GM18508 (cell line): ENCODE measurements at regions not wholly inside any gene's neighbourhood (a gene's known extent, or its start where the extent isn't known, plus 50 kb on each side); places are given as distances from the start of the nearest gene placed in this dataset.

Experiments used
- ATAC-seq: cut with Tn5 transposase; IDR thresholded peaks from one replicate; pipeline ENCODE4 v1.9.1; 2021; ENCODE audit warnings: moderate number of reproducible peaks; ENCODE audit not compliant: insufficient read depth, unreplicated experiment

- no peak for ATAC-seq
Measured at GRCh38 chr12:25743679-25744215, 190.7 kb upstream of the LMNTD1 start.

GRCh38 chr12:25744313-25744712 is 191.2 kb upstream of the LMNTD1 start:
- no peak for ATAC-seq

- no peak for ATAC-seq
Measured at GRCh38 chr12:25745281-25745680, 192.2 kb upstream of the LMNTD1 start.

GRCh38 chr12:25746131-25746530 is 193.0 kb upstream of the LMNTD1 start:
- ATAC-seq = no peak

GRCh38 chr12:25752710-25753309 is 199.7 kb upstream of the LMNTD1 start:
- no peak for ATAC-seq

- ATAC-seq = no peak
Measured at GRCh38 chr12:25755136-25755970, 202.3 kb upstream of the LMNTD1 start.

GRCh38 chr12:25755971-25756260 is 202.6 kb upstream of the RASSF8 start:
- ATAC-seq = no peak

GRCh38 chr12:25757037-25757665 is 201.3 kb upstream of the RASSF8 start:
- no peak for ATAC-seq

- ATAC-seq = no peak
Measured at GRCh38 chr12:25759752-25760151, 198.7 kb upstream of the RASSF8 start.

GRCh38 chr12:25761356-25761755 is 197.1 kb upstream of the RASSF8 start:
- ATAC-seq = no peak

- ATAC-seq = no peak
Measured at GRCh38 chr12:25764409-25764808, 194.1 kb upstream of the RASSF8 start.

- ATAC-seq = no peak
Measured at GRCh38 chr12:25764892-25765291, 193.6 kb upstream of the RASSF8 start.

GRCh38 chr12:25767606-25768005 is 190.9 kb upstream of the RASSF8 start:
- ATAC-seq = no peak

GRCh38 chr12:25768151-25768550 is 190.3 kb upstream of the RASSF8 start:
- ATAC-seq = no peak

- no peak for ATAC-seq
Measured at GRCh38 chr12:25769082-25769945, 189.2 kb upstream of the RASSF8 start.

GRCh38 chr12:25771041-25771440 is 187.4 kb upstream of the RASSF8 start:
- ATAC-seq = no peak

GRCh38 chr12:25771476-25771875 is 187.0 kb upstream of the RASSF8 start:
- ATAC-seq = no peak

- ATAC-seq = no peak
Measured at GRCh38 chr12:25775968-25776367, 182.5 kb upstream of the RASSF8 start.

- no peak for ATAC-seq
Measured at GRCh38 chr12:25780771-25781170, 177.7 kb upstream of the RASSF8 start.

GRCh38 chr12:25781232-25781631 is 177.2 kb upstream of the RASSF8 start:
- no peak for ATAC-seq
